ENCODE measurements at regions not wholly inside any gene's neighbourhood (a gene's known extent, or its start where the extent isn't known, plus 50 kb on each side); places are given as distances from the start of the nearest gene placed in this dataset.
"Not testable (repeated sequence)": the region's sequence is repeated elsewhere in the genome, so short reads cannot be mapped to it uniquely, and the experiment has no call there.

GRCh38 chr6:74632196-74632875 lies 573.5 kb downstream of the COL12A1 start:
- DNase-seq (ENCODE audit: low spot score) = no peak

GRCh38 chr6:74631564-74631963 lies 574.3 kb downstream of the COL12A1 start:
- DNase-seq (ENCODE audit: low spot score) = no peak

- peak; percentile 7 for DNase-seq (ENCODE audit: low spot score)
Measured at GRCh38 chr6:74626288-74626687, 579.6 kb downstream of the COL12A1 start.

GRCh38 chr6:74623027-74623426 lies 582.8 kb downstream of the COL12A1 start:
- no peak for DNase-seq (ENCODE audit: low spot score)

- no peak for DNase-seq (ENCODE audit: low spot score)
Measured at GRCh38 chr6:74611220-74611619, 594.6 kb downstream of the COL12A1 start.

GRCh38 chr6:74610352-74610751 lies 595.5 kb downstream of the COL12A1 start:
- DNase-seq (ENCODE audit: low spot score) = no peak

- DNase-seq (ENCODE audit: low spot score) = no peak
Measured at GRCh38 chr6:74609871-74610270, 596.0 kb downstream of the COL12A1 start.

GRCh38 chr6:74607934-74608333 lies 597.9 kb downstream of the COL12A1 start:
- DNase-seq (ENCODE audit: low spot score) = no peak

- DNase-seq (ENCODE audit: low spot score) = no peak
Measured at GRCh38 chr6:74607468-74607867, 598.4 kb downstream of the COL12A1 start.

GRCh38 chr6:74606582-74607071 lies 599.2 kb downstream of the COL12A1 start:
- no peak for DNase-seq (ENCODE audit: low spot score)

GRCh38 chr6:74605922-74606581 lies 599.8 kb downstream of the COL12A1 start:
- DNase-seq (ENCODE audit: low spot score) = no peak

GRCh38 chr6:74604279-74604678 lies 601.6 kb downstream of the COL12A1 start:
- no peak for DNase-seq (ENCODE audit: low spot score)

GRCh38 chr6:74603322-74604076 lies 602.4 kb downstream of the COL12A1 start:
- DNase-seq (ENCODE audit: low spot score) = no peak

- no peak for DNase-seq (ENCODE audit: low spot score)
Measured at GRCh38 chr6:74602206-74602605, 603.6 kb downstream of the COL12A1 start.

GRCh38 chr6:74598462-74599393 lies 607.1 kb downstream of the COL12A1 start:
- DNase-seq (ENCODE audit: low spot score) = no peak

GRCh38 chr6:74597840-74598239 lies 608.0 kb downstream of the COL12A1 start:
- DNase-seq (ENCODE audit: low spot score) = no peak

GRCh38 chr6:74597266-74597665 lies 608.6 kb downstream of the COL12A1 start:
- DNase-seq (ENCODE audit: low spot score) = no peak

- DNase-seq (ENCODE audit: low spot score) = no peak
Measured at GRCh38 chr6:74596588-74596987, 609.3 kb downstream of the COL12A1 start.

- not testable (repeated sequence) for DNase-seq (ENCODE audit: low spot score)
Measured at GRCh38 chr6:74594350-74594749, 611.5 kb downstream of the COL12A1 start.

GRCh38 chr6:74588094-74588832 lies 617.6 kb downstream of the COL12A1 start:
- no peak for DNase-seq (ENCODE audit: low spot score)

- DNase-seq (ENCODE audit: low spot score) = no peak
Measured at GRCh38 chr6:74587386-74587785, 618.5 kb downstream of the COL12A1 start.

All from SK-N-DZ (cell line).